GF-D8 (cell line): ENCODE measurements at regions not wholly inside any gene's neighbourhood (a gene's known extent, or its start where the extent isn't known, plus 50 kb on each side); places are given as distances from the start of the nearest gene placed in this dataset.

Source experiments
- DNase-seq: peaks from one replicate; lab custom pipeline; 2025; lab: John Stamatoyannopoulos, UW

DNA sequence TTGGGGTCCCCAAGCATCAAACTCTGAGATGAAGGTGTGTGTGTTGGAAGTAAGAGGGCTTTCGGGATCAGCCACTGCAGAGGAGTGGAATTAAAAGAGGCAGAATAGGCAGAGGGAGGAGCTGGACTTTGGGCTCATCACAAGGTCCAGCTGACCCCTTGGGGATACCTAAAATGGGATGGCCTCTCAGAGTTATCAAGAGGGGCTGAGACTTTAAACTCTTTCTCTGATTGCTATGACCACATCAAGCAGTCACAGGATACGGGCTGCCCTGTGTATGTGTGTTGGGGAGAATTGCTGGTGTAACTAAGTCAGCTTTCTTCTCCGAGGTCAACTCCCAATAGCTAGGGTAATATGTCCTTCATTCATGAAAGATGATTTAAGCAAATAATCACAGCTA, 127.7 kb upstream of the SLC14A2 start:
- DNase-seq = no peak

DNA sequence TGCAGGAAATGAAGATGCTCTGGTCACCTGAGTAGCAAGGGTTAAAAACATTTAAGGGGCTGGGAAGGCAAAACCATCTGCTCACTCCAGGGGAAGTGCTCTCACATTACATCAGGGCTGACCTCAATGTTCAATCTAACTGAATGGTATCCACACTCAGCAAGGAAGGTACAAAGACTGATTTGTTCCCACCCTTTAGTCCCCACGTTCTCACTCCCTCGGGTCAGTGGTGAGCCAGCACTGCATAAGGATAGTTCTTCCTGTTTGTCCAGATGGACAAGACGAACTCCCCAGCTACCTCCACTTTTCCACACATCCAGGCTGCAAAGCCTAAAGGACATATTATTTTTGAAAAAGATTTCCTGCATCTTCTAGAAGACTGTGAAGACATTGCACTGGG, 126.6 kb upstream of the SLC14A2 start:
- no peak for DNase-seq

DNA sequence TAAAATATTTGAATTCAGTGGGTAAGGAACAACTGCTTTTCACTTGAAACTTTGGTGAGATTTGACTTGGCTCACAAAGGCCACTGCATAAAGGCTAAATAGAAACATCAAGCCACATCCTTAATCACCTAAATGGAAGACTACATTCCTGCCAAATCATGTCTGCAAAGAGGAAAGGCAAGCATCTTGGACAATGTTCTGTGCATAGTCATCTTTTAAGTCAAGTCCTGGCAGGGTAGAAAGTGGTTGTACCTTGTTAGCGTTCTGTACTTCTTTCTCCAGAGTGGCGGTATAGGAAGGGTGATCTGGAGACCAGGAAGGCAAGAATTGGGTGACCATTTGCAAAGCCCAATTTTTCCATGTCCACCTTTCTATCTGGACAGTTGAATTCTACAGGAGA, 121.4 kb upstream of the SLC14A2 start:
- no peak for DNase-seq

DNA sequence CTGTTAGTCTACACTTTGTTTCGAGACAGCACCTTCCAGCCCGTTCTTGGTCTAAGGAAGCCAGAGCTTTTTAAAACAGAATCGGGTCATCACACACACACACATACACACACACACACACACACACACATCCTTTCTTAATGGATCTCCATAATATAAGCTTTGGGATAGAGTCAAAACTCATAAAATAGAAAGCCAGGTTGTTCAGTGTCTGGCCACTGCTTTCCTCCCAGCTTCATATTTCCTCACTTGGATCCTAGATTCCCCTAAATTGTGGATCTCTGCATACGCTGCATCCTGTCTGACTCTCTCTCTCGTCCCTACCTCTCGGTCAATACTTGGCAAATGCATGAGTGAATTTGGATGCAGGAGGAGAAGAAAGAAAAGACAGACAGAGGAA, 120.5 kb upstream of the SLC14A2 start:
- DNase-seq = no peak

- DNase-seq = no peak
Measured at GRCh38 chr18:45496741-45497140, 118.5 kb upstream of the SLC14A2 start.

- no peak for DNase-seq
Measured at GRCh38 chr18:45497595-45498286, 117.5 kb upstream of the SLC14A2 start.

- DNase-seq = no peak
Measured at GRCh38 chr18:45498287-45498658, 117.0 kb upstream of the SLC14A2 start.

GRCh38 chr18:45503990-45504389, 111.3 kb upstream of the SLC14A2 start:
- DNase-seq = no peak

- DNase-seq = no peak
Measured at GRCh38 chr18:45505497-45506206, 109.6 kb upstream of the SLC14A2 start.

DNA sequence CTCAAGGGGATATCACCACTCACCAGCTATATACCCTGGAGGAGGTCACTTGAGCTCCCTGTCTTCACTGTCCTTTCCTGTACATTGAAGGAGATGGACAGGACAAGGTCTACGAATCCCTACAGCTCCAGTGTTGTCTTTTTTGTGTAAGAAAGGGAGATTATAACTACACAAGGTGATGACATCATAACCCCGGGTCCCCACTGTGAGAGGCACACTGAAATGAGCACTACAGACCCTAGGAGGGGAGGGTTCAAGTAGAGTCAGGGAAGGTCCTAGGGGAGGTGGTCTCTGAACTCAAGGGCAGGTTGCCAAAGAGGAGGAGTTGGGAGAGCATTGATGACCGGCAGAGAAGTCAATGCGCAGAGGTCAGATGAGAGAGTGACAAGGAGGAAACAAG, 108.3 kb upstream of the SLC14A2 start:
- DNase-seq = no peak

- no peak for DNase-seq
Measured at GRCh38 chr18:45509535-45509934, 105.7 kb upstream of the SLC14A2 start.

DNA sequence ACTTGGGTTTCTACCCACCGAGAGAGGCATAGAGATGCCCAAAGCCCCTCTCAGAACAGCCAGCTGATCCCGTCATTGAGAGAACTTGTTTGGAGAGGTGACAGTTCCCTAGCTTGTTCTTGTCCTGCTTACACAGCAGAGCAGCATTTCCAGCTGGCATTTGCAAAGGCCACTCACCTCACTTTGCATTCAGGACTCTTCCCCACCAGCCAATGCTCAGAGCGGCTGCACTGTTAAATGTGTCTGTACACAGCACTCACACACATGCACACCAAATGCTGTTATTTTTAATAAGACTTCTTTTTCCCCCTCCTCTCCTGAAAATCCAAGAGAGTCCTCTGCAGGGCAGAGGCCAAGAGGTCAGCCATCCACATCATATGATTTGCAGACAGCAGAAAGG, 104.6 kb upstream of the SLC14A2 start:
- no peak for DNase-seq

- no peak for DNase-seq
Measured at GRCh38 chr18:45512363-45512953, 102.8 kb upstream of the SLC14A2 start.

- no peak for DNase-seq
Measured at GRCh38 chr18:45517181-45517741, 98.0 kb upstream of the SLC14A2 start.

DNA sequence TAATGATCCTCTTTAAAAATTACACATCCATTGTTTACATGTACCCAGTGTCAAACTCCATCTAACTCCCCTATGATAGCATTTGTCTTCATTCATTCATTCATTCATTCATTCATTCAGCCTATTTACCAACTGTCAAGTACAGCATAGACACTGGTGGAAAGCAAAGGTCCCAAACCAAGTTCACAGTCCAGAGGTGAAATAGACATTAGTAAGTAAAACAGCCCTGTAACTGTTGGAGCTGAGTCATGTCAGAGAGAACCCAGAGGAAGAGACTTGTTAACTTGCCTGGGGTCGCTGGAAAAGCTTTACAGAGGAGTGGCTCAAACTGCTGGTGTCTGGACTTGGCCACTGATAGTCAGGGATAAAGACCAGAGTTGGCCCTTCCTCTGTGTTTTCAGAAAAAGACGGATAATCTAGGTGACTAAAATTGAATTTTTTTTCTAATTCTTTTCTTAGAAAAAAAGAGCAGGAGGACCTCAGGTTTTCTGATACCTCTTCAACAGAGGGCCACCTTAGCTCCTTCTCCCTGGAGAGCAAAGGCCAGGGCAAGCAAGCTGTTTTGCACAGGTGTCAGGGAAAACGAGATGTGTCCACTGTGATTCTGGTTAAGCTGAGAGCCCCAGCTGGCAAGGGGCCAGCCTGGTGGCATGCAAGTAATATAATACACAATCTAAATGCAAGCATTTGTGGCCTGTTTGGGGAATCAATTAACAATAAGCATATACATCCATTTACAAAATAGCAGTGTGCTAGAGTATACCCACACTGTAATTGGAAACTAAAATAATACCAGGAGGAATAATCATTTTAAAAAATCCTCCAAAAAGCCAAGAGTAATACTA, 96.7 kb upstream of the SLC14A2 start:
- no peak for DNase-seq

- no peak for DNase-seq
Measured at GRCh38 chr18:45519411-45520280, 95.6 kb upstream of the SLC14A2 start.

DNA sequence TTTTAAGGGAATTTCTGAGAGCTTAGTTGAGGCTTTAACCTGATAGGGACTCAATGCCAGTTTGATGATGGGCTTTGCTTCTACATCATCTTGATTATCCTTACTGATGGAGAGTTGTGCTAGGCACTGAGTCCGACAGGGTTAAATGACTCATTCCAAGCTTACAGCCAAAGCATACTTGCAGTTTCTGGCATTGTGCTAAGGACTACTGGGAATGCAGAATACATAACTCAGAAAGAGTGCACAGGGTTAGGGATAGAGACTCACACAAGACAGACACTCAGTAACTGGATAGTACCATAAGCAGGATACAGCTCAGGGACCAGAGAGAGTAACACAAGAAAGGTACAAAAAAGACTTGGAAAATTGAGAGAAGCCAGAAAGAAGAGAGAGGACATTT, 94.1 kb upstream of the SLC14A2 start:
- no peak for DNase-seq

DNA sequence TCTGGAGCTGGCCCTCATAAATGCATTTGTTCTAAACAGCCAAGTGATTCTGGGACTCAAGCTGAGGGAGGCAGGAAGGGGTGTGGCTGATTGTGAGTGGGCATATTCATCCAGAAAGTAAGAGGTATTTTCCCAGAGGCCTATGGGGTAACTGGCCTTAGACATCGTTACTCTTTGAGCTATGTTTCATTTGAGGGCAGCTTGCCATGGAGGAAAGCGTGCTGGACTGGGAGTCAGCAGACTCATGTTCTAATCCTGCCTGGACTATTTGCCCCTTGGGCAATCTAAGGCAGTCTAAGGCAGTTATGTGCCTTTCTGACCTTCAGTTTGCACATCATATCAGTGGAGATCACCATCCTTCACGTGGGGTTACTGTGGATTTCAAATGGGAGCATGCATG, 93.5 kb upstream of the SLC14A2 start:
- DNase-seq = no peak

DNA sequence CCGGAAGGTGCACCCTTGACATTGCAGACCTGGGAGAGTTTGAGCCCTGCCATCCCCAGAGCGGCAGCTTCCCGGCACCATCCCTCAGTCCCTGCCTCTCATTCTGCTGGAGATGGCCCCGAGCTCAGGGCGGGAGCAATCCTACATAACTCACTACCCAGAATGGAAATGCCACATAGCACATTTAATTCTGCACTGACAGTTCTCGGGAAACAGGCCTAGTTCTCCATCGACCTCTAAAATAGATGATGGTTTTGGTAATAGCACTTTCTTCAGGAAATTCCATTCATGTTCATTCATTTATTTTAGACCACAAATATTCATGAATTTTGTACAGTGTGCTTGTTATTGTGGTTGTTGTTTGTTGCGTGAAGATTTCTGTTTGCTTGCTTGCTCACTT, 92.9 kb upstream of the SLC14A2 start:
- DNase-seq = no peak

DNA sequence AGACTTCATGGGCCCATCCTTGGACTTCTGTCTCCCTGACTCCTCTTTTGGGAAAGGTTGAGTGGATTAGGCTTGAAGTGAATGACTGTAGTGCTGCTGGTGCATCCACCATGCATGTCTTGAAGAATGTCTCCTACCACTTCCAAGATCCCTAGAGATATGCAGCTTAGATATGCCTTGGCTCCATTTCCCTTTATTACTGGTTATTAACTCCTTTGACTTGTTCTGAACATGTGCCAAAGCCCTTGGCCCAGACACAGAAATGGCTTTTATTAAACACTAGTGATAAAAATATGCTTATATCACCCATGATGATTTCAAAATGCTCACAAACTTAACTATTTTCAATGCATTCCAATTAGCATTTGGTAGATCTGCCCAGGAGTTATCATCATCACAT, 90.0 kb upstream of the SLC14A2 start:
- DNase-seq = no peak

DNA sequence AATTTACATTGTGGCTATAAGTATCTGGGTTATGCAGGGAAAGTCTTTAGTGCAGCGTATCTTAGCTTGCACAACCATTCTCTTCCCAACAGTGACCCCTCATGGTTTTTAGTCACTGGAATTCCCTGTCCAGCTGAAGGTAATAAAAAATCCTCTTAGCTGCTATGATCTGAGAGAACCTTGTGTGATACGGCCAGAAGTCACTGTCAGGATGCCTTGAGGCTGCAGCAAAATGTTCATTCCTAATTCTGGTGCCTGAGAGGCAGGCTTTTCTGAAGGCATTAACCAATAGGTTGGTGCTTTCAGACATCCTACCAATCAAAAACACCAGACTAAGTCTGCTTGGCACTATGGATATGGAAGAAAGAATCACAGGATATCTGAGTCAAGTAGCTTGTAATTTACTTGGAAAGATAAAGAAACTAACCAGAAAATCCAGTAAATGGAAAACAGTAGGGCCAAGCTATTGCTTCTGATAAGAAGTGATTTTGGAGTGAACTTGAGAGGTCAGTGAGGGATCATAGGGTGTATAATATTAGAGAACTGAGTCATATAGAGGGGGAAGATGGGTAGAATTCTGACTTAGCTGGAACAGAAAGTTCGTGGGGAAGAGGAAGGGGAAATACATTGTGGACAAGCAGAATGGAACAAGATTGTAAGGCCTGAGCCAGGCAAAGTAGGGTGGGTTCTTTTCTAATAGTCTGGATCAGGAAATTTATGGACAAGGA, 89.0 kb upstream of the SLC14A2 start:
- DNase-seq = no peak
